PC-9 (cell line): ENCODE measurements at regions not wholly inside any gene's neighbourhood (a gene's known extent, or its start where the extent isn't known, plus 50 kb on each side); places are given as distances from the start of the nearest gene placed in this dataset.

ENCODE experiments used
- BruUV-seq: library from RNA; stranded (reverse); fragments of 400-500 nt; replicated peaks from 2 replicates; lab custom pipeline; 2021; lab: Mats Ljungman, UMichigan
- CTCF ChIA-PET: fragments of 300-600 bp; sonication (Branson Sonifier 250); formaldehyde crosslinking; loops from one replicate; lab custom pipeline; 2022; ENCODE audit warnings: antibody characterized with exemption; lab: Charles Lee
- POLR2A ChIA-PET: fragments of 300-600 bp; sonication (Branson Sonifier 250); formaldehyde crosslinking; loops from one replicate; lab custom pipeline; 2022; ENCODE audit warnings: antibody characterized with exemption; ENCODE audit not compliant: unreplicated experiment; lab: Charles Lee
- DNase-seq, 2 experiments: peaks; one replicate each; pipeline versions ENCODE4 v3.0.0 to v3.0.0-alpha.2; 2015 to 2022; ENCODE audit warnings: mixed read lengths in 1 of 2
- H2AFZ ChIP-seq: fragments of 200-600 bp; sonication (generic); 2 replicates; pipeline ENCODE4 v1.8.1; 2017; ENCODE audit warnings: antibody characterized with exemption
- H3F3A ChIP-seq: fragments of 200-600 bp; sonication (generic); 2 replicates; pipeline ENCODE4 v1.8.1; 2017; ENCODE audit warnings: antibody characterized with exemption, mild to moderate bottlenecking, low read depth; ENCODE audit not compliant: insufficient read depth
- H3K27ac ChIP-seq: fragments of 200-600 bp; sonication (generic); 2 replicates; pipeline ENCODE4 v1.6.1; 2016; ENCODE audit warnings: mixed run types
- H3K27me3 ChIP-seq: fragments of 200-600 bp; sonication (generic); 2 replicates; pipeline ENCODE4 v1.6.1; 2016; ENCODE audit warnings: low read depth, mixed run types; ENCODE audit not compliant: insufficient read depth
- H3K36me3 ChIP-seq: fragments of 200-600 bp; sonication (generic); 2 replicates; pipeline ENCODE4 v1.6.1; 2016; ENCODE audit warnings: low read depth, mixed run types
- H3K4me1 ChIP-seq: fragments of 200-600 bp; sonication (generic); replicated peaks from 2 replicates; pipeline ENCODE4 v1.6.1; 2016; ENCODE audit warnings: mixed run types; ENCODE audit not compliant: insufficient read depth
- H3K4me2 ChIP-seq: fragments of 200-600 bp; sonication (generic); 2 replicates; pipeline ENCODE4 v1.6.1; 2017; ENCODE audit warnings: mixed run types
- H3K4me3 ChIP-seq: fragments of 200-600 bp; sonication (generic); 2 replicates; pipeline ENCODE4 v1.6.1; 2016; ENCODE audit warnings: mixed run types
- H3K79me2 ChIP-seq: fragments of 200-600 bp; sonication (generic); 2 replicates; pipeline ENCODE4 v1.6.1; 2017; ENCODE audit warnings: low read depth, mixed run types
- H3K9me2 ChIP-seq: fragments of 200-600 bp; sonication (generic); 2 replicates; pipeline ENCODE4 v1.8.1; 2017; ENCODE audit warnings: mild to moderate bottlenecking; ENCODE audit not compliant: insufficient read depth
- H3K9me3 ChIP-seq: fragments of 200-600 bp; sonication (generic); 2 replicates; pipeline ENCODE4 v1.8.1; 2016; ENCODE audit warnings: low read depth; ENCODE audit not compliant: insufficient read depth
- H4K20me1 ChIP-seq: fragments of 200-600 bp; sonication (generic); 2 replicates; pipeline ENCODE4 v1.8.1; 2017; ENCODE audit not compliant: insufficient read depth
- EZH2 ChIP-seq: fragments of 200-600 bp; sonication (generic); IDR thresholded peaks from 2 replicates; pipeline ENCODE4 v1.8.0; 2017; ENCODE audit warnings: antibody characterized with exemption, low read depth
- intact Hi-C: fragments of 100-400 bp; cut with micrococcal nuclease; formaldehyde crosslinking; loops from one replicate; pipeline ENCODE4 v1.10.0; 2022; ENCODE audit not compliant: unreplicated experiment
- TF ChIP-seq, protein P1 (sequence below): fragments of 200-600 bp; sonication (generic); conservative IDR thresholded peaks from 2 replicates; pipeline ENCODE4 v1.6.1; 2017; ENCODE audit warnings: mixed run types, antibody characterized with exemption, mild to moderate bottlenecking, moderate library complexity

DNA sequence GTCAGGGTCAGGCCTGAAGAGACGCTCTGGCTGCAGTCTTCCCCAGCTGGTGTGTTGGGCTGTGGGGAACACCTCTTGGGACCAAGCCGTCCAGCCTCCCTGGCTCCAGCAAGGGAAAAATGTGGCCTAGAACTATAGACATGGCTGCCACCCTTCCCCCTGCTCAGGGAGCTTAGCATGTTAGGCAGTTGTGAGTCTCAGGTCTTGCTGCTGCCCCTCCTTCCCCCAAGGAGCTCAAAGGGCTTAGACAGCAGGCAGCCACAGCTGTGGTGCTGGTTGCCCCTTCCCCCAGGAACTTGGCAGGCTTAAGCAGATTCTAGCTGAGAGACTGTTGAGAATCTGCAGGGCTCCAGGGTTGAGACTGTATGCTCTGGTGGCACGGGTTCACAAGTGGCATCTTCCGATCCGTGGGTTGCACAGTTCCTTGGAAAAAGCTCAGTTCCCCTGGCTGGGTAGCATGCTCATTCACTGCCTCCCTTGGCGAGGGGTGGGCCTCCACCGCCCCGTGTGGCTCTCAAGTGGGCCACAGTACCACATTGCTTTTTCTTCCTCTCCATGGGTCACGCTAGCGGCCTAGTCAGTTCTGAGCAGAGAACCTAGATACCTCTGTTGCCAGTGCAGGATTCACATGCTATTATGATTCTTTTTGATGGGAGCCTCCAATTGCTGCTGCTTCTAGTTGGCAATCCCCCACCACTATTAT lies 1258.6 kb downstream of the OLFM4 start:
- no peak overlapping the region for H3K27ac ChIP-seq
- no peaks in the 10 kb centered on the region for H3K9me2 ChIP-seq
- TF ChIP-seq, protein P1, sequence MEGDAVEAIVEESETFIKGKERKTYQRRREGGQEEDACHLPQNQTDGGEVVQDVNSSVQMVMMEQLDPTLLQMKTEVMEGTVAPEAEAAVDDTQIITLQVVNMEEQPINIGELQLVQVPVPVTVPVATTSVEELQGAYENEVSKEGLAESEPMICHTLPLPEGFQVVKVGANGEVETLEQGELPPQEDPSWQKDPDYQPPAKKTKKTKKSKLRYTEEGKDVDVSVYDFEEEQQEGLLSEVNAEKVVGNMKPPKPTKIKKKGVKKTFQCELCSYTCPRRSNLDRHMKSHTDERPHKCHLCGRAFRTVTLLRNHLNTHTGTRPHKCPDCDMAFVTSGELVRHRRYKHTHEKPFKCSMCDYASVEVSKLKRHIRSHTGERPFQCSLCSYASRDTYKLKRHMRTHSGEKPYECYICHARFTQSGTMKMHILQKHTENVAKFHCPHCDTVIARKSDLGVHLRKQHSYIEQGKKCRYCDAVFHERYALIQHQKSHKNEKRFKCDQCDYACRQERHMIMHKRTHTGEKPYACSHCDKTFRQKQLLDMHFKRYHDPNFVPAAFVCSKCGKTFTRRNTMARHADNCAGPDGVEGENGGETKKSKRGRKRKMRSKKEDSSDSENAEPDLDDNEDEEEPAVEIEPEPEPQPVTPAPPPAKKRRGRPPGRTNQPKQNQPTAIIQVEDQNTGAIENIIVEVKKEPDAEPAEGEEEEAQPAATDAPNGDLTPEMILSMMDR: no peak
- TF ChIP-seq EZH2: no peak
- no peak for DNase-seq
- no peaks in the 10 kb centered on the region for H3K36me3 ChIP-seq
- intact Hi-C loops: no loop called here
- H3K4me1 ChIP-seq: no peaks in the 10 kb centered on the region
- ChIA-PET CTCF (no interaction called here), POLR2A (no interaction called here)
- H4K20me1 ChIP-seq: no peaks in the 10 kb centered on the region
- BruUV-seq: no TSS peak
- no peak overlapping the region for H3K4me2 ChIP-seq
- no peaks in the 10 kb centered on the region for H3K9me3 ChIP-seq
- no peaks in the 10 kb centered on the region for H3F3A ChIP-seq
- no peak overlapping the region for H3K4me3 ChIP-seq
- H3K27me3 ChIP-seq: no peaks in the 10 kb centered on the region
- no peak overlapping the region for H2AFZ ChIP-seq
- no peaks in the 10 kb centered on the region for H3K79me2 ChIP-seq

DNA sequence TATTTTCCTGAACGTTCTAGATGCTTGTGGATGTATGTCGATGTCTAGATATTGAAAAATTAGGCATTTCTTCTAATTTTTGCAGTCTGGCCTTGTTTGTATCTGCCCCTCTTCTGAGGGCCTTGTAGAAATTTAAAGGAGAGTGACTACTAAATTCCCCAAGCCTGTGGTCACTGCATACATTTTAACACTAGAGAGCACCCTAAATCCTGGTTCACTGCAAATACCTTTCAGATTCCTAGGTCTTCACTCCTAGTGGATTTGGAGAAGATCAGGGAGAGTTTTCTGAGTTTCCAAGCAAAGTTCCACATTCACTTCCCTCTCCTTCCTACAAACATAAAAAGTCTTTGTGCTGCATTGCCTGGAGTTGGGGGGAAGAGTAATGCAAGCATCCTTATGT lies 1272.5 kb downstream of the OLFM4 start:
- BruUV-seq: no TSS peak
- CTCF ChIA-PET: no interaction called here

DNA sequence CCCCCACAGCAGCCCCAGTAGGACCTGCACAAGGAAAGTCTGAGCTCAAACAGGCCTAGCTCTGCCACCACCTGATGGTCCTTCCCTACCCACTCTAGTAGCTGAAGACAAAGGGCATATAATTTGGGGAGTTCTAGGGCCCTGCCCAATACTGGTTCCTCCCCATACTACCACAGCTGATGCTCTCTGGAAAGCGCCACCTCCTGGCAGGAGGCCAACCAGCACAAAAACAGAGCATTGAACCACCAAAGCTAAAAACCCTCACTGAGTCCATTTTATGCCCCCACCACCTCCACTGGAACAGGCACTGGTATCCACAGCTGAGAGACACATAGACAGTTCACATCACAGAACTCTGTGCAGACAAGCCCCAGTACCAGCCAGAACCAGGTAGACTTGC lies 1276.8 kb downstream of the OLFM4 start:
- no peak overlapping the region for H2AFZ ChIP-seq
- H3K36me3 ChIP-seq: no peaks in the 10 kb centered on the region
- ChIA-PET POLR2A (no interaction called here), CTCF (no interaction called here)
- no peaks in the 10 kb centered on the region for H3K79me2 ChIP-seq
- H3K4me3 ChIP-seq: no peak overlapping the region
- TF ChIP-seq, protein P1: no peak
- TF ChIP-seq EZH2: no peak
- H3K9me3 ChIP-seq: no peaks in the 10 kb centered on the region
- no peaks in the 10 kb centered on the region for H3F3A ChIP-seq
- no peak for DNase-seq
- no peaks in the 10 kb centered on the region for H3K9me2 ChIP-seq
- BruUV-seq: no TSS peak
- H3K27ac ChIP-seq: no peak overlapping the region
- no peak overlapping the region for H3K4me2 ChIP-seq
- no peaks in the 10 kb centered on the region for H3K27me3 ChIP-seq
- H3K4me1 ChIP-seq: no peaks in the 10 kb centered on the region
- intact Hi-C loops: no loop called here
- H4K20me1 ChIP-seq: no peaks in the 10 kb centered on the region

More for the DNA sequence above, 1272.5 kb downstream of the OLFM4 start:
- H3K79me2 ChIP-seq: no peaks in the 10 kb centered on the region
- H2AFZ ChIP-seq: peak overlapping the region; percentile 31; the same call in 1 of the 2 replicates
- no peaks in the 10 kb centered on the region for H3K9me3 ChIP-seq
- H3K27ac ChIP-seq: no peak overlapping the region
- no peaks in the 10 kb centered on the region for H3K4me1 ChIP-seq
- no peaks in the 10 kb centered on the region for H3K36me3 ChIP-seq
- H3K4me2 ChIP-seq: no peak overlapping the region
- intact Hi-C loops: no loop called here
- no peak for DNase-seq
- no peak overlapping the region for H3K4me3 ChIP-seq
- POLR2A ChIA-PET: no interaction called here
- H3K9me2 ChIP-seq: no peaks in the 10 kb centered on the region
- H3K27me3 ChIP-seq: no peaks in the 10 kb centered on the region
- TF ChIP-seq, protein P1: no peak
- no peak for TF ChIP-seq EZH2
- no peaks in the 10 kb centered on the region for H4K20me1 ChIP-seq
- H3F3A ChIP-seq: no peaks in the 10 kb centered on the region
